ENCODE measurements at regions not wholly inside any gene's neighbourhood (a gene's known extent, or its start where the extent isn't known, plus 50 kb on each side); places are given as distances from the start of the nearest gene placed in this dataset.

- FAIRE-seq = no peak
- no peaks in the 10 kb centered on the region for H3K4me1 ChIP-seq
- ChIA-PET POLR2A (no interaction called here), CTCF (no interaction called here)
- ATAC-seq = no peak
- TF ChIP-seq HEYL (CRISPR knock-in tag; IDR thresholded peaks at IDR 0.05) = no peak
- TF ChIP-seq ZNF302 (CRISPR knock-in tag; IDR thresholded peaks at IDR 0.05) = no peak
- TF ChIP-seq, protein P1, sequence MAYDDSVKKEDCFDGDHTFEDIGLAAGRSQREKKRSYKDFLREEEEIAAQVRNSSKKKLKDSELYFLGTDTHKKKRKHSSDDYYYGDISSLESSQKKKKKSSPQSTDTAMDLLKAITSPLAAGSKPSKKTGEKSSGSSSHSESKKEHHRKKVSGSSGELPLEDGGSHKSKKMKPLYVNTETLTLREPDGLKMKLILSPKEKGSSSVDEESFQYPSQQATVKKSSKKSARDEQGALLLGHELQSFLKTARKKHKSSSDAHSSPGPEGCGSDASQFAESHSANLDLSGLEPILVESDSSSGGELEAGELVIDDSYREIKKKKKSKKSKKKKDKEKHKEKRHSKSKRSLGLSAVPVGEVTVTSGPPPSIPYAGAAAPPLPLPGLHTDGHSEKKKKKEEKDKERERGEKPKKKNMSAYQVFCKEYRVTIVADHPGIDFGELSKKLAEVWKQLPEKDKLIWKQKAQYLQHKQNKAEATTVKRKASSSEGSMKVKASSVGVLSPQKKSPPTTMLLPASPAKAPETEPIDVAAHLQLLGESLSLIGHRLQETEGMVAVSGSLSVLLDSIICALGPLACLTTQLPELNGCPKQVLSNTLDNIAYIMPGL (CRISPR knock-in tag; IDR thresholded peaks at IDR 0.05; ENCODE audit: borderline replicate concordance) = no peak
- no peak for TF ChIP-seq POLR2A (IDR thresholded peaks at IDR 0.05; ENCODE audit: low read length)
- TF ChIP-seq NPAS2 (CRISPR knock-in tag; IDR thresholded peaks at IDR 0.05; ENCODE audit: borderline replicate concordance) = no peak
- TF ChIP-seq HOXB13 (CRISPR knock-in tag; IDR thresholded peaks at IDR 0.05; ENCODE audit: low read depth) = no peak
- TF ChIP-seq FOSB (CRISPR knock-in tag; IDR thresholded peaks at IDR 0.05) = no peak
- peaks cover 3% of the 10 kb centered on the region; the same call in 1 of the 3 replicates for H3K9me3 ChIP-seq
- no peak overlapping the region for H3K4me2 ChIP-seq
- 0% methylated on average over 1 of the region's 1 CpG for WGBS (ENCODE audit: missing lambda C conversion rate)
- no peak for DNase-seq (ENCODE audit: low read depth in 1 of 2, low spot score in 1 of 2)
- no peak overlapping the region for H3K27ac ChIP-seq
- H3K4me3 ChIP-seq = no peak overlapping the region
These were observed 113.8 kb upstream of the ZC3H11B start for GRCh38 chr1:219726480-219727272.

GRCh38 chr1:219724440-219724839 lies 111.5 kb upstream of the ZC3H11B start:
- TF ChIP-seq HOXB5 (CRISPR knock-in tag; IDR thresholded peaks at IDR 0.05) (no peak), MAX (IDR thresholded peaks at IDR 0.05) (no peak), ELK1 (IDR thresholded peaks at IDR 0.05; ENCODE audit: low read depth, low read length) (no peak), FOXS1 (CRISPR knock-in tag; IDR thresholded peaks at IDR 0.05) (no peak), CBX2 (IDR thresholded peaks at IDR 0.05; ENCODE audit: borderline replicate concordance, low read depth) (no peak), CHD2 (IDR thresholded peaks at IDR 0.05; ENCODE audit: low read length, partially characterized antibody) (no peak), EHMT2 (IDR thresholded peaks at IDR 0.05; ENCODE audit: low read depth) (no peak), TFCP2L1 (CRISPR knock-in tag; IDR thresholded peaks at IDR 0.05) (no peak), HOXA7 (CRISPR knock-in tag; IDR thresholded peaks at IDR 0.05) (no peak), POLR2A (IDR thresholded peaks at IDR 0.05; ENCODE audit: low read length) (no peak)
- TF ChIP-seq, protein P2, sequence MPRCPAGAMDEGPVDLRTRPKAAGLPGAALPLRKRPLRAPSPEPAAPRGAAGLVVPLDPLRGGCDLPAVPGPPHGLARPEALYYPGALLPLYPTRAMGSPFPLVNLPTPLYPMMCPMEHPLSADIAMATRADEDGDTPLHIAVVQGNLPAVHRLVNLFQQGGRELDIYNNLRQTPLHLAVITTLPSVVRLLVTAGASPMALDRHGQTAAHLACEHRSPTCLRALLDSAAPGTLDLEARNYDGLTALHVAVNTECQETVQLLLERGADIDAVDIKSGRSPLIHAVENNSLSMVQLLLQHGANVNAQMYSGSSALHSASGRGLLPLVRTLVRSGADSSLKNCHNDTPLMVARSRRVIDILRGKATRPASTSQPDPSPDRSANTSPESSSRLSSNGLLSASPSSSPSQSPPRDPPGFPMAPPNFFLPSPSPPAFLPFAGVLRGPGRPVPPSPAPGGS (IDR thresholded peaks at IDR 0.05) = no peak
- no peak overlapping the region for H3K4me3 ChIP-seq
- ATAC-seq = no peak
- ChIA-PET CTCF (no interaction called here), POLR2A (no interaction called here)
- peaks cover 3% of the 10 kb centered on the region; the same call in 1 of the 3 replicates for H3K9me3 ChIP-seq
- no peak for DNase-seq (ENCODE audit: low read depth in 1 of 2, low spot score in 1 of 2)
- no peak overlapping the region for H3K27ac ChIP-seq
- FAIRE-seq = no peak
- no peak overlapping the region for H3K4me2 ChIP-seq
- 22% methylated on average over 5 of the region's 5 CpGs for WGBS (ENCODE audit: missing lambda C conversion rate)
- no peaks in the 10 kb centered on the region for H3K4me1 ChIP-seq

- ChIA-PET CTCF (no interaction called here), POLR2A (no interaction called here)
- ATAC-seq = no peak
- no peak for TF ChIP-seq JUNB (IDR thresholded peaks at IDR 0.05)
- TF ChIP-seq, protein P2 (IDR thresholded peaks at IDR 0.05) = no peak
- TF ChIP-seq EHMT2 (IDR thresholded peaks at IDR 0.05; ENCODE audit: low read depth) = no peak
- TF ChIP-seq TFCP2L1 (CRISPR knock-in tag; IDR thresholded peaks at IDR 0.05) = no peak
- TF ChIP-seq E2F6 (IDR thresholded peaks at IDR 0.05; ENCODE audit: borderline replicate concordance, low read depth) = no peak
- no peak for TF ChIP-seq ELK1 (IDR thresholded peaks at IDR 0.05; ENCODE audit: low read depth, low read length)
- TF ChIP-seq SMC3 (IDR thresholded peaks at IDR 0.05) = no peak
- no peak for TF ChIP-seq POLR2A (IDR thresholded peaks at IDR 0.05; ENCODE audit: low read length)
- TF ChIP-seq RFX5 (IDR thresholded peaks at IDR 0.05) = no peak
- no peak for TF ChIP-seq MAZ (IDR thresholded peaks at IDR 0.05; ENCODE audit: borderline replicate concordance, low read depth, low read length)
- no peak for TF ChIP-seq NR3C1 (IDR thresholded peaks at IDR 0.05)
- no peak for TF ChIP-seq JUN (IDR thresholded peaks at IDR 0.05)
- no peak for TF ChIP-seq NPAS2 (CRISPR knock-in tag; IDR thresholded peaks at IDR 0.05; ENCODE audit: borderline replicate concordance)
- no peak for TF ChIP-seq POLR2AphosphoS2 (conservative IDR thresholded peaks at IDR 0.05; ENCODE audit: low read length)
- TF ChIP-seq ZSCAN20 (CRISPR knock-in tag; IDR thresholded peaks at IDR 0.05) = no peak
These were observed 104.6 kb upstream of the ZC3H11B start for GRCh38 chr1:219717536-219717935.

More at GRCh38 chr1:219717536-219717935, 104.6 kb upstream of the ZC3H11B start:
- DNase-seq (ENCODE audit: low read depth in 1 of 2, low spot score in 1 of 2) (no peak), FAIRE-seq (no peak)
- no peaks in the 10 kb centered on the region for H3K4me1 ChIP-seq
- H3K4me3 ChIP-seq = no peak overlapping the region
- 64% methylated on average over 5 of the region's 5 CpGs for WGBS (ENCODE audit: missing lambda C conversion rate)
- H3K9me3 ChIP-seq = no peaks in the 10 kb centered on the region
- H3K4me2 ChIP-seq = no peak overlapping the region
- H3K27ac ChIP-seq = no peak overlapping the region

Measured in A549 (cell line).